Mesendoderm (in vitro differentiated cells): ENCODE measurements at regions not wholly inside any gene's neighbourhood (a gene's known extent, or its start where the extent isn't known, plus 50 kb on each side); places are given as distances from the start of the nearest gene placed in this dataset.
A peak's percentile ranks its signal among the peaks of the same experiment; 100 is the strongest.

Experiments used
- DNase-seq: peaks from one replicate; pipeline ENCODE4 v3.0.0; 2013
- H2AK5ac ChIP-seq: 2 replicates; pipeline ENCODE4 v1.6.1; 2013; ENCODE audit warnings: low read length, inconsistent platforms
- H2BK120ac ChIP-seq: 2 replicates; pipeline ENCODE4 v1.6.1; 2013; ENCODE audit warnings: low read depth, mild to moderate bottlenecking, low read length, moderate library complexity, mixed read lengths
- H2BK15ac ChIP-seq: replicated peaks from 2 replicates; pipeline ENCODE4 v1.6.1; 2013; ENCODE audit warnings: low read depth, mild to moderate bottlenecking, moderate library complexity
- H2BK5ac ChIP-seq: 2 replicates; pipeline ENCODE4 v1.6.1; 2013; ENCODE audit warnings: low read length, inconsistent platforms
- H3K18ac ChIP-seq: 2 replicates; pipeline ENCODE4 v1.6.1; 2013; ENCODE audit warnings: mild to moderate bottlenecking, low read length, mixed read lengths
- H3K23ac ChIP-seq: one replicate; pipeline ENCODE4 v1.6.1; 2013; ENCODE audit warnings: low read length
- H3K27ac ChIP-seq: 2 replicates; pipeline ENCODE4 v1.5.1; 2013; ENCODE audit warnings: low read depth, mild to moderate bottlenecking, inconsistent platforms, low read length, moderate library complexity
- H3K27me3 ChIP-seq: 2 replicates; pipeline ENCODE4 v1.6.1; 2013; ENCODE audit warnings: low read length, control low read depth, mild to moderate bottlenecking, inconsistent platforms; ENCODE audit not compliant: insufficient read depth, poor library complexity
- H3K36me3 ChIP-seq: 2 replicates; pipeline ENCODE4 v1.6.1; 2013; ENCODE audit warnings: low read length, inconsistent platforms; ENCODE audit not compliant: control insufficient read depth, insufficient read depth
- H3K4ac ChIP-seq: one replicate; pipeline ENCODE4 v1.6.1; 2013; ENCODE audit warnings: low read depth, mild to moderate bottlenecking, low read length, moderate library complexity
- H3K4me1 ChIP-seq: 2 replicates; pipeline ENCODE4 v1.6.1; 2013; ENCODE audit warnings: low read depth, low read length, inconsistent platforms; ENCODE audit not compliant: control insufficient read depth
- H3K4me2 ChIP-seq: 2 replicates; pipeline ENCODE4 v1.6.1; 2013; ENCODE audit warnings: low read length
- H3K4me3 ChIP-seq: 2 replicates; pipeline ENCODE4 v1.5.1; 2013; ENCODE audit warnings: mild to moderate bottlenecking, low read length
- H3K56ac ChIP-seq: one replicate; pipeline ENCODE4 v1.6.1; 2013; ENCODE audit warnings: low read length
- H3K79me1 ChIP-seq: 2 replicates; pipeline ENCODE4 v1.6.1; 2013; ENCODE audit warnings: low read length, inconsistent platforms
- H3K79me2 ChIP-seq: 2 replicates; pipeline ENCODE4 v1.6.1; 2013; ENCODE audit warnings: mild to moderate bottlenecking, low read length; ENCODE audit not compliant: control insufficient read depth, insufficient read depth
- H3K9ac ChIP-seq: 2 replicates; pipeline ENCODE4 v1.6.1; 2013; ENCODE audit warnings: low read length, inconsistent platforms
- H4K5ac ChIP-seq: one replicate; pipeline ENCODE4 v1.6.1; 2013; ENCODE audit warnings: low read length
- H4K8ac ChIP-seq: one replicate; pipeline ENCODE4 v1.6.1; 2013; ENCODE audit warnings: low read depth, mild to moderate bottlenecking, control low read depth, low read length, moderate library complexity
- WGBS: extraction: QIAGEN DNeasy Blood & Tissue Kit; methylation state at CpG from one replicate; pipeline ENCODE4 v1.1.7; 2013; ENCODE audit warnings: low lambda C conversion rate, missing lambda C conversion rate; ENCODE audit not compliant: insufficient coverage; ENCODE audit errors: extremely low coverage; 5-methylcytosine and 5-hydroxymethylcytosine counted together

DNA sequence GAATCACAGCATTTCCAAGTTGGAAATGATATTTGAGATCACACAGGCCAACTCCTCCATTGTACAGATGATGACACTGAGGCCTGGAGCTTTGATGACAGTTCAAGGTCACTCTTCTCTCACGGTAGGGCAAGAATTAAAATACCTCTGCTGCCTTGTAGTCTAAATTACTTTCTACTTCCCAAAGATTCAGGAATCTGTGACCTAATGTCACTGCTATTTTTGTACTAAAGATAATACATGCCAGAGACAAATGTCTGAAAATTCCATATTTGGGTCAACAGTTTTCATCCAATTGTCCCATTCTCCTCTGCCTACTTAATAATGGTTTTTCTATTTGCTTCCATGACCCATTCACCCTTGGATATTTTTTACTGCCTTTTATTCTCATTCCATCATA is 160.0 kb downstream of the SOD2 start:
- no peak overlapping the region for H4K8ac ChIP-seq
- no peak overlapping the region for H2BK120ac ChIP-seq
- H2BK5ac ChIP-seq, result no peak overlapping the region
- no peak overlapping the region for H3K4ac ChIP-seq
- H3K18ac ChIP-seq, result no peak overlapping the region
- no peak overlapping the region for H3K9ac ChIP-seq
- H3K79me1 ChIP-seq, result no peaks in the 10 kb centered on the region
- no peak overlapping the region for H3K56ac ChIP-seq
- DNase-seq, result no peak
- H3K36me3 ChIP-seq, result no peaks in the 10 kb centered on the region
- no peaks in the 10 kb centered on the region for H3K4me1 ChIP-seq
- H3K27me3 ChIP-seq, result no peaks in the 10 kb centered on the region
- H2AK5ac ChIP-seq, result no peak overlapping the region
- H2BK15ac ChIP-seq, result no peak overlapping the region
- no CpG with 5 or more reads among the region's 1 CpG for WGBS
- H3K23ac ChIP-seq, result no peak overlapping the region
- no peak overlapping the region for H3K27ac ChIP-seq
- no peak overlapping the region for H3K4me2 ChIP-seq
- H3K79me2 ChIP-seq, result no peaks in the 10 kb centered on the region
- no peak overlapping the region for H4K5ac ChIP-seq
- no peak overlapping the region for H3K4me3 ChIP-seq

DNA sequence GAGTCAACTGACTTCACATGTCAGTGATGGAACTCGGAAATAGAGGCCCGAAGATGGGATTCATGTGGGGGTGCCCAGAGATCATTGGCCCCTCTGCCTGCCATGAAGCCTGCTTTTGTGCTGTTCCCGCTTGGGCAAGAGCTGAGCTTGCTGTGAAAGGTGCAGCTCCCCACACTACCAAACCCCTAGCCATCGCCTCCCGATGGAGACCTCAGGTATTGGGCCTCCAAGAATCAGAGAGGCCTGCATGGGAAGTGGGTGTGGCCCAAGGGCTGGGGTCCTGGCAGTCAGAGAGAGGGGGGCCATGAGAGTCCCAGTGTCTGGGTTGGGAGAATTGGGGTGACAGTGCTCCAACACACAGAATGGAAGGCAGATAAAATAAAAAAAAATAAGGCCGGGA is 160.9 kb downstream of the SOD2 start:
- no peak overlapping the region for H2BK5ac ChIP-seq
- no peak overlapping the region for H4K5ac ChIP-seq

DNA sequence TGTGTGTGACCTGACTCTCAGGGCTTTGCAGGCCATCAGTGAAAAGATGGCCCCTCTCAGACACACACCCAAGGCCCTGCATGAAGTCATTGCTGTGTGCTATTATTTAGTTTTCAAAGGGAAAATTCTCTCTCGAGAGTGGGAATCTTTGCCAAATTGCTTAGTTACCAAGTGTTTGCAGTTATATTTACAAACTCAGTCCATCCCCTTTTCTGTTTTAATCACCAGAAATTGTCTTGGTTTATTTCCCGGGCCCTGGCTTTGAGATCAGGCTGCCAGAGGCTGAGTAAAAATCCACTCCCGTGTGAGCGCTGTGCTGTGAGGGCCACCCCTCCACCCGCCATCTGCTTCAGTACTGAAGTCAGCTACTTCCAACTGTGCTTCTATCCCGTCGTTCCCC is 163.1 kb downstream of the SOD2 start:
- no peak overlapping the region for H3K23ac ChIP-seq
- no peak overlapping the region for H4K8ac ChIP-seq
- H2BK5ac ChIP-seq, result no peak overlapping the region
- H2BK120ac ChIP-seq, result no peak overlapping the region
- no peak overlapping the region for H3K56ac ChIP-seq
- H3K9ac ChIP-seq, result no peak overlapping the region
- no peak overlapping the region for H3K4me2 ChIP-seq
- H3K79me1 ChIP-seq, result no peaks in the 10 kb centered on the region
- no CpG with 5 or more reads among the region's 7 CpGs for WGBS
- no peak overlapping the region for H4K5ac ChIP-seq
- no peaks in the 10 kb centered on the region for H3K27me3 ChIP-seq
- H3K18ac ChIP-seq, result no peak overlapping the region
- no peaks in the 10 kb centered on the region for H3K36me3 ChIP-seq
- DNase-seq, result no peak
- H3K4ac ChIP-seq, result no peak overlapping the region
- H3K4me3 ChIP-seq, result no peak overlapping the region
- no peaks in the 10 kb centered on the region for H3K79me2 ChIP-seq
- H3K27ac ChIP-seq, result no peak overlapping the region
- no peak overlapping the region for H2AK5ac ChIP-seq
- H3K4me1 ChIP-seq, result no peaks in the 10 kb centered on the region
- H2BK15ac ChIP-seq, result no peak overlapping the region

More for the DNA sequence above, 160.9 kb downstream of the SOD2 start:
- H2AK5ac ChIP-seq, result no peak overlapping the region
- H2BK15ac ChIP-seq, result no peak overlapping the region
- no peak overlapping the region for H3K9ac ChIP-seq
- H3K23ac ChIP-seq, result no peak overlapping the region
- H3K79me2 ChIP-seq, result no peaks in the 10 kb centered on the region
- H3K27me3 ChIP-seq, result no peaks in the 10 kb centered on the region
- no peaks in the 10 kb centered on the region for H3K4me1 ChIP-seq
- no peak overlapping the region for H4K8ac ChIP-seq
- H3K36me3 ChIP-seq, result no peaks in the 10 kb centered on the region
- WGBS, result no CpG with 5 or more reads among the region's 6 CpGs
- no peak overlapping the region for H2BK120ac ChIP-seq
- H3K4ac ChIP-seq, result no peak overlapping the region
- H3K4me3 ChIP-seq, result no peak overlapping the region
- H3K27ac ChIP-seq, result no peak overlapping the region
- H3K18ac ChIP-seq, result no peak overlapping the region
- no peak overlapping the region for H3K56ac ChIP-seq
- H3K4me2 ChIP-seq, result no peak overlapping the region
- DNase-seq, result no peak
- H3K79me1 ChIP-seq, result no peaks in the 10 kb centered on the region

DNA sequence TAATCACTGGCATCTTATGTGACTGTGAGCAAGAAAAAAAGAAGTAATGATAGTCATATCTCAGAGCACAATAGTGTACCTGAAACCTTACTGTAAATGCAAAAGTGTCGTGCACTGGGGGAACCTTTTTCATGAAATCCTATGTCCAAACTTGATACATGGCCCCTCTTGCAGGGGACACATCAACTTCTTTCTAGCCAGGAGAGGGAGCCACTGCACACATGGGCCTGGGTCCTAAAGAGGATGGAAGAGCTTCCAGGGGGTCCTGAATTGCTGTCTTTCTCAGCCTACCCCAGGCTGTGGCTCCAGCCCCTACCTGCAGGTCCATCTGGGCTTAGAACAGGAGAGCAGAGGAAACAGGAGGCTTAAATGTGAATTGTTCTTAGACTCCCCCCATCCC is 165.7 kb downstream of the SOD2 start:
- Histone ChIP-seq H2BK120ac (no peak overlapping the region), H3K4me1 (no peaks in the 10 kb centered on the region), H3K27ac (no peak overlapping the region), H3K79me2 (no peaks in the 10 kb centered on the region), H3K79me1 (no peaks in the 10 kb centered on the region), H3K18ac (no peak overlapping the region), H3K9ac (no peak overlapping the region), H2BK5ac (no peak overlapping the region), H4K5ac (no peak overlapping the region), H3K4me2 (no peak overlapping the region), H3K23ac (no peak overlapping the region), H2BK15ac (no peak overlapping the region), H3K4me3 (no peak overlapping the region), H3K27me3 (no peaks in the 10 kb centered on the region), H2AK5ac (no peak overlapping the region), H3K56ac (no peak overlapping the region), H4K8ac (no peak overlapping the region), H3K4ac (no peak overlapping the region), H3K36me3 (no peaks in the 10 kb centered on the region)
- peak; percentile 51 for DNase-seq
- WGBS, result no CpG with 5 or more reads among the region's 1 CpG

DNA sequence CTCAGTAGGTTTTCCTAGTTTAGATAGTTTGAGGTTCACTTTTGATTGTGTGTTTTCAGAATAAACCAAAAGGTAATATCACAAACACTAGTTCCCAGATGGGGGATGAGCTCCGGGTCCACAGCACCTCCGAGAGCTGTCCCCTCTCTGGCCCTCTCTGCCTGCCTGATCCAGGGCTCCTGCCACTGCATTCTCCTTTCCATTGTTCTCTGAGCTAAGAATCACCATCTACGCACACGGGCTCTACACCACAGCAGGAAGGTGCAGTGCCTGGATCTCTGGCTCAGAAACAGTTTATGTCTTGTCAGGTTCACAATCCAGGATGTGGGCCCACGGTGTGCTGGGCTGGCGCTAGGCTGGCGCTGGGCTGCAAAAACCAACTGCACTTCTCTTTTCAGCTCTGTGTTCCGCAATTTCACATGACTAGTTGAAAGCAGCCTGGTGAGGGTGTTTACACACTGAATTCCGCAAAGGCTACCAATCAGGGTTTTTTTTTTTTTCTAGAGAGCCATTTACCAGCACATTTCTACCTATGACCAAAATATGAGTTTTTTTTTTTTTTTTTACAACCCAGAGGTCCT is 167.5 kb downstream of the SOD2 start:
- Histone ChIP-seq H3K4ac (no peak overlapping the region), H2AK5ac (no peak overlapping the region), H2BK15ac (no peak overlapping the region), H3K4me1 (no peaks in the 10 kb centered on the region), H3K4me3 (no peak overlapping the region), H2BK5ac (no peak overlapping the region), H3K79me2 (no peaks in the 10 kb centered on the region), H3K18ac (no peak overlapping the region), H3K23ac (no peak overlapping the region), H3K4me2 (no peak overlapping the region), H3K36me3 (no peaks in the 10 kb centered on the region), H3K56ac (no peak overlapping the region), H3K9ac (no peak overlapping the region), H3K79me1 (no peaks in the 10 kb centered on the region), H4K5ac (no peak overlapping the region), H4K8ac (no peak overlapping the region), H3K27ac (no peak overlapping the region), H3K27me3 (no peaks in the 10 kb centered on the region), H2BK120ac (no peak overlapping the region)
- no peak for DNase-seq
- WGBS, result no CpG with 5 or more reads among the region's 9 CpGs

DNA sequence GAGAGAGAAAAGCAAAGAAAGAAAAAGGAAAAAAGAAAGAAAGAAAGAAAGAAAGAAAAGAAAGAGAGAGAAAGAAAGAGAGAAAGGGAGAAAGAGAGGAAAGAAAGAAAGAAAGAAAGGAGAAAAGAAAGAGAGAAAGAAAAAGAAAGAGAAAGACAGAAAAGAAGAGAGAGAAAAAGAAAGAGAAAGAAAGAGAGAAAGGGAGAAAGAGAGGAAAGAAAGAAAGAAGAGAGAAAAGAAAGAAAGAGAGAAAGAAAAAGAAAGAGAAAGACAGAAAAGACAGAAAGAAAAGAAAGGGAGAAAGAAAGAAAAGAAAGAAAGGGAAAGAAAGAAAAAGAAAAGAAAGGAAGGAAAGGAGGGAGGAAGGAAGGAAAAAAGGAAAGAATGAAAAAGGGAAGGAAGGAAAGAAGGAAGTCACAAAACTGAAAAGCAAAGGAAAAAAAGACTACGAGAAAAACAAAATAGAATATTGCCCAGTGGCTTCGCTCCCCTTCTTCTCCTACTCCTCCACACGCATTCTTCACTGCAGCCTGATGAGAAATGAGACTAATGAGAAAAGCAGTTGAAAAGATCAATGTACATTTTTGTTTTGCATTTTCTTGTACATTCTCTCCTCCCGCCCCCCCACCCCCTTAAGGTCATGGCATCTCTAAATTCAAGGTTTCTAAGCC is 170.0 kb downstream of the SOD2 start:
- H3K79me2 ChIP-seq, result no peaks in the 10 kb centered on the region
- no peaks in the 10 kb centered on the region for H3K27me3 ChIP-seq
- H3K4me1 ChIP-seq, result no peaks in the 10 kb centered on the region
- H4K5ac ChIP-seq, result no peak overlapping the region
- no peaks in the 10 kb centered on the region for H3K36me3 ChIP-seq
- no peak overlapping the region for H4K8ac ChIP-seq
- no peak overlapping the region for H3K9ac ChIP-seq
- DNase-seq, result no peak
- H3K23ac ChIP-seq, result no peak overlapping the region
- H2BK120ac ChIP-seq, result no peak overlapping the region
- no peak overlapping the region for H3K4me3 ChIP-seq
- no peak overlapping the region for H3K18ac ChIP-seq
- no CpG with 5 or more reads among the region's 4 CpGs for WGBS
- H2BK5ac ChIP-seq, result no peak overlapping the region
- no peak overlapping the region for H3K4ac ChIP-seq
- no peak overlapping the region for H3K56ac ChIP-seq
- H3K4me2 ChIP-seq, result no peak overlapping the region
- H3K27ac ChIP-seq, result no peak overlapping the region
- H2BK15ac ChIP-seq, result no peak overlapping the region
- no peaks in the 10 kb centered on the region for H3K79me1 ChIP-seq
- no peak overlapping the region for H2AK5ac ChIP-seq
